Neural cell (in vitro differentiated cells): ENCODE measurements at regions not wholly inside any gene's neighbourhood (a gene's known extent, or its start where the extent isn't known, plus 50 kb on each side); places are given as distances from the start of the nearest gene placed in this dataset.

Source experiments
- CTCF ChIP-seq: fragments of 450-650 bp; IDR thresholded peaks from 2 replicates; pipeline ENCODE4 v1.5.1; 2014; ENCODE audit warnings: antibody characterized with exemption, mild to moderate bottlenecking, moderate library complexity; ENCODE audit not compliant: poor library complexity, severe bottlenecking
- EZH2 ChIP-seq: fragments of 200-600, 300-800 bp; shearing (Covaris generic), sonication (generic); IDR thresholded peaks from 2 replicates; pipeline ENCODE4 v1.6.1; 2014; ENCODE audit warnings: antibody characterized with exemption, low read length, borderline replicate concordance, mild to moderate bottlenecking; ENCODE audit not compliant: insufficient read depth, poor library complexity, severe bottlenecking

DNA sequence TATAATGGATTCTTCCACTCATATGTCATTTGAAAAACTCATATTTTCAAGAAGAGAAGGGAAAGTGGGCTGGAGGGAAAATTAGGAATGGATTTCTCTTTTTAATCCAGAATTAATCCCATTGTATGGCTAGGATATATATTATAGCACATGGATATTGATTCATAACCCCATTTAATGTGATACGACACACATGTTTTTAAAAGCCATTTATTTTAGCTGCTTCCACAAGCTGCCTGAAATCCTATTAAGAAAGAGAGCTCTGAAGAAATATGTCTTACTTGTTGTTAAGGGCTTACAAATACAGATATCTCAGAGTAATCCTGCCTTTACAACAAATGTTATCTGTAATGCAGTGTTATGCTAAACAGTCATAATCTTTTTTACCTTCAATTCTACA is 598.6 kb downstream of the AMY1C start:
- TF ChIP-seq EZH2, result no peak
- no peak for TF ChIP-seq CTCF
